ENCODE measurements at regions not wholly inside any gene's neighbourhood (a gene's known extent, or its start where the extent isn't known, plus 50 kb on each side); places are given as distances from the start of the nearest gene placed in this dataset.

GRCh38 chr2:217231212-217231611, 371.3 kb upstream of the TNP1 start:
- TF ChIP-seq CTCF (IDR thresholded peaks at IDR 0.05) (no peak), POLR2AphosphoS5 (IDR thresholded peaks at IDR 0.05) (no peak), POLR2A (IDR thresholded peaks at IDR 0.05) (no peak)
